H1 (cell line): ENCODE measurements at regions not wholly inside any gene's neighbourhood (a gene's known extent, or its start where the extent isn't known, plus 50 kb on each side); places are given as distances from the start of the nearest gene placed in this dataset.

Experiments
- CTCF ChIA-PET: fragments of 300-600 bp; sonication (Branson Sonifier 250); formaldehyde crosslinking; loops from one replicate; lab custom pipeline; 2021; ENCODE audit not compliant: partially characterized antibody; lab: Charles Lee
- POLR2A ChIA-PET: fragments of 300-600 bp; sonication (Branson Sonifier 250); formaldehyde crosslinking; loops from one replicate; lab custom pipeline; 2021; ENCODE audit warnings: inconsistent platforms; ENCODE audit not compliant: partially characterized antibody; lab: Charles Lee
- DNase-seq, 2 experiments: peaks; one replicate each; pipeline versions ENCODE4 v3.0.0 to v3.0.0-alpha.2; 2010 to 2022; ENCODE audit warnings: low spot score in 2 of 2, low read depth in 1 of 2, mixed read lengths in 1 of 2
- FAIRE-seq: peaks from 2 replicates; lab custom pipeline; 2011; peaks lifted over from hg19 to GRCh38; lab: Jason Lieb, UNC
- H2AFZ ChIP-seq: 2 replicates; pipeline ENCODE4 v1.8.1; 2012; ENCODE audit warnings: low read length, inconsistent platforms
- H2AK5ac ChIP-seq: 2 replicates; pipeline ENCODE4 v1.6.1; 2013; ENCODE audit warnings: low read depth, low read length
- H2BK120ac ChIP-seq: replicated peaks from 2 replicates; pipeline ENCODE3; 2013; ENCODE audit warnings: low read depth, low read length, inconsistent platforms
- H2BK12ac ChIP-seq: 2 replicates; pipeline ENCODE4 v1.6.1; 2013; ENCODE audit warnings: low read depth, low read length
- H2BK15ac ChIP-seq: 2 replicates; pipeline ENCODE4 v1.6.1; 2013; ENCODE audit warnings: low read length
- H2BK20ac ChIP-seq: 2 replicates; pipeline ENCODE4 v1.6.1; 2013; ENCODE audit warnings: low read length
- H2BK5ac ChIP-seq: 2 replicates; pipeline ENCODE4 v1.6.1; 2013; ENCODE audit warnings: low read depth, low read length
- H3K14ac ChIP-seq: 2 replicates; pipeline ENCODE4 v1.6.1; 2013; ENCODE audit warnings: inconsistent platforms; ENCODE audit not compliant: insufficient read length
- H3K18ac ChIP-seq: 2 replicates; pipeline ENCODE4 v1.6.1; 2013; ENCODE audit warnings: low read length; ENCODE audit errors: extremely low read depth
- H3K23ac ChIP-seq: 2 replicates; pipeline ENCODE4 v1.6.1; 2013; ENCODE audit warnings: inconsistent platforms; ENCODE audit not compliant: insufficient read length
- H3K23me2 ChIP-seq: 2 replicates; pipeline ENCODE4 v1.6.1; 2013; ENCODE audit warnings: low read depth, low read length
- H3K27ac ChIP-seq: 2 replicates; pipeline ENCODE4 v1.6.1; 2011; ENCODE audit warnings: low read depth, low read length, inconsistent platforms
- H3K27me3 ChIP-seq, 4 experiments: replicated peaks in 1 of 4; 1 replicate in 1 of 4; 2 replicates in 3 of 4; pipeline versions ENCODE4 v1.6.1 to v1.8.1; 2011 to 2013; ENCODE audit warnings: low read length in 3 of 4, mild to moderate bottlenecking in 3 of 4, inconsistent platforms in 2 of 4, mixed read lengths in 2 of 4, moderate library complexity in 1 of 4; ENCODE audit not compliant: control insufficient read depth in 3 of 4, insufficient read depth in 3 of 4; ENCODE audit errors: extremely low read depth in 1 of 4
- H3K36me3 ChIP-seq, 4 experiments: 2 replicates each; pipeline versions ENCODE4 v1.6.1 to v1.8.1; 2011 to 2013; ENCODE audit warnings: mild to moderate bottlenecking in 4 of 4, low read length in 3 of 4, moderate library complexity in 2 of 4, control low read depth in 1 of 4, inconsistent platforms in 1 of 4; ENCODE audit not compliant: insufficient read depth in 4 of 4, control insufficient read depth in 2 of 4
- H3K4ac ChIP-seq: replicated peaks from 2 replicates; pipeline ENCODE3; 2013; ENCODE audit warnings: low read length, low read depth, mixed read lengths, inconsistent platforms; ENCODE audit not compliant: insufficient read length
- H3K4me1 ChIP-seq, 4 experiments: replicated peaks in 1 of 4; 1 replicate in 1 of 4; 2 replicates in 3 of 4; pipeline versions ENCODE4 v1.6.1 to v1.8.1; 2011 to 2013; ENCODE audit warnings: low read length in 3 of 4, inconsistent platforms in 2 of 4, mixed read lengths in 1 of 4; ENCODE audit not compliant: insufficient read depth in 4 of 4, control insufficient read depth in 3 of 4
- H3K4me2 ChIP-seq, 2 experiments: 2 replicates each; pipeline versions ENCODE4 v1.6.1 to v1.8.1; 2011 to 2013; ENCODE audit warnings: low read depth in 2 of 2, low read length in 2 of 2, control low read depth in 1 of 2, inconsistent platforms in 1 of 2, mild to moderate bottlenecking in 1 of 2; ENCODE audit not compliant: insufficient read depth in 1 of 2
- H3K4me3 ChIP-seq, 4 experiments: fragments of 200-600, 300-600 bp in 1 of 4; sonication (generic), shearing (Covaris generic), sonication (Bioruptor Twin) in 1 of 4; 2 replicates each; pipeline versions ENCODE4 v1.5.1 to v1.8.1; 2011 to 2016; ENCODE audit warnings: low read length in 4 of 4, low read depth in 3 of 4, control low read depth in 2 of 4, inconsistent platforms in 2 of 4, mild to moderate bottlenecking in 2 of 4, mixed read lengths in 1 of 4, moderate library complexity in 1 of 4; ENCODE audit not compliant: insufficient read depth in 2 of 4; ENCODE audit errors: extremely low read depth in 1 of 4
- H3K56ac ChIP-seq: replicated peaks from 2 replicates; pipeline ENCODE3; 2013; ENCODE audit warnings: low read depth, mild to moderate bottlenecking, mixed read lengths, low read length, inconsistent platforms; ENCODE audit not compliant: insufficient read length
- H3K79me1 ChIP-seq: 2 replicates; pipeline ENCODE4 v1.6.1; 2013; ENCODE audit warnings: low read depth, low read length, control low read depth
- H3K79me2 ChIP-seq, 2 experiments: 2 replicates each; pipeline versions ENCODE4 v1.6.1 to v1.8.1; 2012 to 2013; ENCODE audit warnings: low read length in 2 of 2, mild to moderate bottlenecking in 2 of 2, inconsistent platforms in 1 of 2; ENCODE audit not compliant: insufficient read depth in 2 of 2, control insufficient read depth in 1 of 2
- H3K9ac ChIP-seq, 4 experiments: replicated peaks in 1 of 4; 1 replicate in 1 of 4; 2 replicates in 3 of 4; pipeline versions ENCODE4 v1.6.1 to v1.8.1; 2011 to 2013; ENCODE audit warnings: low read depth in 3 of 4, low read length in 3 of 4, control low read depth in 2 of 4, mild to moderate bottlenecking in 2 of 4, moderate library complexity in 2 of 4, inconsistent platforms in 1 of 4; ENCODE audit errors: extremely low read depth in 1 of 4
- H3K9me3 ChIP-seq, 2 experiments: 2 replicates each; pipeline versions ENCODE4 v1.6.1 to v1.8.1; 2012 to 2013; ENCODE audit warnings: mild to moderate bottlenecking in 2 of 2, moderate library complexity in 2 of 2, control low read depth in 1 of 2, inconsistent platforms in 1 of 2, low read depth in 1 of 2, low read length in 1 of 2, mixed read lengths in 1 of 2; ENCODE audit not compliant: insufficient read depth in 2 of 2
- H4K20me1 ChIP-seq, 2 experiments: replicated peaks in 1 of 2; 2 replicates each; pipeline versions ENCODE3 to v1.8.1; 2011 to 2013; ENCODE audit warnings: inconsistent platforms in 2 of 2, low read length in 2 of 2, mild to moderate bottlenecking in 1 of 2; ENCODE audit not compliant: insufficient read depth in 2 of 2, control insufficient read depth in 1 of 2
- H4K5ac ChIP-seq: 2 replicates; pipeline ENCODE4 v1.6.1; 2013; ENCODE audit warnings: low read length, low read depth, mixed read lengths, inconsistent platforms; ENCODE audit not compliant: insufficient read length
- H4K8ac ChIP-seq: 2 replicates; pipeline ENCODE4 v1.8.0; 2013; ENCODE audit warnings: mild to moderate bottlenecking, moderate library complexity, low read length, inconsistent platforms; ENCODE audit not compliant: insufficient read depth; ENCODE audit errors: extremely low read depth
- H4K91ac ChIP-seq: replicated peaks from 2 replicates; pipeline ENCODE3; 2013; ENCODE audit warnings: low read length, mixed read lengths, inconsistent platforms; ENCODE audit not compliant: insufficient read length
- RBBP5 ChIP-seq: IDR thresholded peaks from 2 replicates; pipeline ENCODE4 v1.7.1; 2012; ENCODE audit warnings: low read depth, mild to moderate bottlenecking, inconsistent platforms, low read length, moderate library complexity, borderline replicate concordance
- WGBS, 2 experiments: shearing (Covaris generic) in 1 of 2; methylation state at CpG; one replicate each; pipeline versions ENCODE4 v1.1.6 to v1.1.7; 2013 to 2015; ENCODE audit warnings: low lambda C conversion rate in 2 of 2, mixed read lengths in 2 of 2, inconsistent platforms in 1 of 2, low coverage in 1 of 2, missing lambda C conversion rate in 1 of 2; ENCODE audit not compliant: insufficient replicate concordance in 2 of 2, insufficient coverage in 1 of 2, insufficient read length in 1 of 2; ENCODE audit errors: extremely low coverage in 1 of 2, missing lambda C conversion rate in 1 of 2; 5-methylcytosine and 5-hydroxymethylcytosine counted together

GRCh38 chr4:157689476-157689875, 468.9 kb downstream of the GRIA2 start:
- ChIA-PET CTCF (interaction anchor here (1.1 kb wide), 1 partner anchor 308 kb away, joined by 3 read pairs; no protein-coding TSS in a partner anchor), POLR2A (no interaction called here)
- no peak overlapping the region for H3K56ac ChIP-seq
- DNase-seq (no peak), FAIRE-seq (no peak)
- no peak overlapping the region for H3K9ac ChIP-seq
- 79% methylated on average over 1 of the region's 1 CpG; no CpG with 5 or more reads in 1 of the 2 experiments for WGBS, 2 experiments
- no peak overlapping the region for H3K27ac ChIP-seq
- H3K36me3 ChIP-seq: no peaks in the 10 kb centered on the region
- H4K5ac ChIP-seq: no peak overlapping the region
- peaks cover 9 to 13% of the 10 kb centered on the region in 2 experiments; a peak in 2 of 4 replicates for H3K9me3 ChIP-seq
- no peak overlapping the region for H2AK5ac ChIP-seq
- no peak overlapping the region for H3K4me2 ChIP-seq
- H3K79me2 ChIP-seq: no peaks in the 10 kb centered on the region
- no peak overlapping the region for H4K91ac ChIP-seq
- no peak for TF ChIP-seq RBBP5
- no peak overlapping the region for H2BK120ac ChIP-seq
- no peak overlapping the region for H3K4me3 ChIP-seq
- no peaks in the 10 kb centered on the region for H3K4me1 ChIP-seq
- H2BK15ac ChIP-seq: no peak overlapping the region
- H3K14ac ChIP-seq: no peak overlapping the region
- no peak overlapping the region for H4K8ac ChIP-seq
- no peak overlapping the region for H2BK5ac ChIP-seq
- no peak overlapping the region for H3K23ac ChIP-seq
- no peaks in the 10 kb centered on the region for H3K27me3 ChIP-seq
- H2AFZ ChIP-seq: no peak overlapping the region
- no peaks in the 10 kb centered on the region for H3K23me2 ChIP-seq
- H4K20me1 ChIP-seq: no peaks in the 10 kb centered on the region
- H3K4ac ChIP-seq: no peak overlapping the region
- no peak overlapping the region for H3K18ac ChIP-seq
- no peak overlapping the region for H2BK20ac ChIP-seq
- H3K79me1 ChIP-seq: no peaks in the 10 kb centered on the region
- no peak overlapping the region for H2BK12ac ChIP-seq
